ENCODE measurements at regions not wholly inside any gene's neighbourhood (a gene's known extent, or its start where the extent isn't known, plus 50 kb on each side); places are given as distances from the start of the nearest gene placed in this dataset.

- no peak for TF ChIP-seq EZH2phosphoT487 (IDR thresholded peaks at IDR 0.05; ENCODE audit: borderline replicate concordance, low read depth, low read length)
- TF ChIP-seq CTCF (conservative IDR thresholded peaks at IDR 0.05; ENCODE audit: low read length) = no peak
These were observed 221.0 kb downstream of the EFNB2 start for GRCh38 chr13:106314417-106314816.

Data from OCI-LY7 (cell line).